Breast epithelium (tissue), 4 donors: ENCODE measurements at regions not wholly inside any gene's neighbourhood (a gene's known extent, or its start where the extent isn't known, plus 50 kb on each side); places are given as distances from the start of the nearest gene placed in this dataset.

ENCODE experiments used
- DNase-seq, 2 donors: peaks; one replicate each; pipeline ENCODE4 v3.0.0-alpha.2; 2019; ENCODE audit warnings: low spot score in 2 of 2
- H3K27ac ChIP-seq, 2 donors: fragments of 200-600 bp; sonication (generic) in 1 of 2; one replicate each; pipeline ENCODE4 v1.5.1; 2016 to 2019; ENCODE audit warnings: mild to moderate bottlenecking in 1 of 2
- H3K27me3 ChIP-seq, 2 donors: fragments of 200-600 bp; sonication (generic) in 1 of 2; one replicate each; pipeline versions ENCODE4 v1.5.1 to v1.6.0; 2017 to 2019; ENCODE audit warnings: control low read depth in 1 of 2, mild to moderate bottlenecking in 1 of 2
- H3K36me3 ChIP-seq: fragments of 200-600 bp; one replicate; pipeline ENCODE4 v1.5.1; 2019
- H3K4me1 ChIP-seq, 2 donors: fragments of 200-600 bp; sonication (generic); one replicate each; pipeline ENCODE4 v1.5.1; 2016 to 2019; ENCODE audit warnings: control low read depth in 1 of 2
- H3K4me3 ChIP-seq, 3 donors: fragments of 200-600 bp; sonication (generic); 1 replicate in 2 of 3; 2 replicates in 1 of 3; pipeline ENCODE4 v1.5.1; 2016 to 2019; ENCODE audit warnings: mild to moderate bottlenecking in 3 of 3, moderate library complexity in 2 of 3
- H3K9me3 ChIP-seq, 2 donors: fragments of 200-600 bp; sonication (generic) in 1 of 2; one replicate each; pipeline ENCODE4 v1.5.1; 2016 to 2019; ENCODE audit warnings: control low read depth in 1 of 2
- CTCF ChIP-seq, 3 donors: fragments of 450-650 bp; IDR thresholded peaks; one replicate each; pipeline ENCODE4 v1.5.1; 2016 to 2017; ENCODE audit warnings: antibody characterized with exemption in 3 of 3, mild to moderate bottlenecking in 3 of 3, moderate library complexity in 3 of 3
- POLR2A ChIP-seq: fragments of 450-650 bp; IDR thresholded peaks from one replicate; pipeline ENCODE4 v1.6.1; 2016; ENCODE audit warnings: antibody characterized with exemption, mild to moderate bottlenecking, moderate library complexity
- POLR2AphosphoS5 ChIP-seq, 3 donors: sonication (generic); formaldehyde crosslinking; IDR thresholded peaks; one replicate each; pipeline ENCODE4 v1.6.1; 2017; ENCODE audit warnings: antibody characterized with exemption in 3 of 3
- intact Hi-C: fragments of 100-400 bp; cut with DNase I; formaldehyde crosslinking; loops from one replicate; pipeline ENCODE4 v1.15.1; 2023; ENCODE audit warnings: low total_unique reads

GRCh38 chr5:74266132-74266531, 374.4 kb downstream of the ENC1 start:
- Histone ChIP-seq H3K27me3 (no peaks in the 10 kb centered on the region), H3K36me3 (no peaks in the 10 kb centered on the region), H3K4me1 (no peaks in the 10 kb centered on the region), H3K9me3 (no peaks in the 10 kb centered on the region), H3K4me3 (no peak overlapping the region), H3K27ac (no peak overlapping the region)
- no peak for DNase-seq
- TF ChIP-seq CTCF (IDR thresholded peaks at IDR 0.05) = no peak
- no peak for TF ChIP-seq POLR2A
- intact Hi-C loops = no loop called here

- TF ChIP-seq CTCF (IDR thresholded peaks at IDR 0.05) (no peak), POLR2AphosphoS5 (IDR thresholded peaks at IDR 0.05) (no peak)
- no peaks in the 10 kb centered on the region for H3K36me3 ChIP-seq
- intact Hi-C loops = no loop called here
- no peak overlapping the region for H3K4me3 ChIP-seq
- no peaks in the 10 kb centered on the region for H3K27me3 ChIP-seq
- H3K27ac ChIP-seq = no peak overlapping the region
- H3K4me1 ChIP-seq = no peaks in the 10 kb centered on the region
- H3K9me3 ChIP-seq = no peaks in the 10 kb centered on the region
- DNase-seq = no peak
Measured at GRCh38 chr5:74262544-74263207, 377.9 kb downstream of the ENC1 start.

- TF ChIP-seq POLR2A (no peak), CTCF (IDR thresholded peaks at IDR 0.05) (no peak), POLR2AphosphoS5 (IDR thresholded peaks at IDR 0.05) (no peak)
- intact Hi-C loops = no loop called here
Measured at GRCh38 chr5:74261866-74262265, 378.7 kb downstream of the ENC1 start.

GRCh38 chr5:74261421-74261820, 379.1 kb downstream of the ENC1 start:
- Histone ChIP-seq H3K4me1 (no peaks in the 10 kb centered on the region), H3K27me3 (no peaks in the 10 kb centered on the region), H3K27ac (no peak overlapping the region), H3K4me3 (no peak overlapping the region), H3K9me3 (no peaks in the 10 kb centered on the region), H3K36me3 (no peaks in the 10 kb centered on the region)
- TF ChIP-seq POLR2A (no peak), CTCF (IDR thresholded peaks at IDR 0.05) (no peak), POLR2AphosphoS5 (IDR thresholded peaks at IDR 0.05) (no peak)
- intact Hi-C loops = no loop called here
- DNase-seq = no peak

More at GRCh38 chr5:74261866-74262265, 378.7 kb downstream of the ENC1 start:
- no peak for DNase-seq
- Histone ChIP-seq H3K36me3 (no peaks in the 10 kb centered on the region), H3K9me3 (no peaks in the 10 kb centered on the region), H3K4me1 (no peaks in the 10 kb centered on the region), H3K4me3 (no peak overlapping the region), H3K27me3 (no peaks in the 10 kb centered on the region), H3K27ac (no peak overlapping the region)

- H3K27ac ChIP-seq = no peak overlapping the region
- no peaks in the 10 kb centered on the region for H3K9me3 ChIP-seq
- DNase-seq = no peak
- TF ChIP-seq POLR2A (no peak), CTCF (IDR thresholded peaks at IDR 0.05) (no peak), POLR2AphosphoS5 (IDR thresholded peaks at IDR 0.05) (no peak)
- H3K36me3 ChIP-seq = no peaks in the 10 kb centered on the region
- intact Hi-C loops = no loop called here
- H3K4me1 ChIP-seq = no peaks in the 10 kb centered on the region
- no peak overlapping the region for H3K4me3 ChIP-seq
- no peaks in the 10 kb centered on the region for H3K27me3 ChIP-seq
Measured at GRCh38 chr5:74259572-74259971, 381.0 kb downstream of the ENC1 start.
